Activated T-cell treated with anti-CD3 and anti-CD28 coated beads for 1 hour (primary cell): ENCODE measurements at regions not wholly inside any gene's neighbourhood (a gene's known extent, or its start where the extent isn't known, plus 50 kb on each side); places are given as distances from the start of the nearest gene placed in this dataset.

Experiments
- DNase-seq: peaks from one replicate; pipeline ENCODE4 v3.0.0-alpha.2; 2020; ENCODE audit warnings: low read depth

GRCh38 chr14:101229666-101230065, 326.1 kb upstream of the RTL1 start:
- DNase-seq, result no peak

DNA sequence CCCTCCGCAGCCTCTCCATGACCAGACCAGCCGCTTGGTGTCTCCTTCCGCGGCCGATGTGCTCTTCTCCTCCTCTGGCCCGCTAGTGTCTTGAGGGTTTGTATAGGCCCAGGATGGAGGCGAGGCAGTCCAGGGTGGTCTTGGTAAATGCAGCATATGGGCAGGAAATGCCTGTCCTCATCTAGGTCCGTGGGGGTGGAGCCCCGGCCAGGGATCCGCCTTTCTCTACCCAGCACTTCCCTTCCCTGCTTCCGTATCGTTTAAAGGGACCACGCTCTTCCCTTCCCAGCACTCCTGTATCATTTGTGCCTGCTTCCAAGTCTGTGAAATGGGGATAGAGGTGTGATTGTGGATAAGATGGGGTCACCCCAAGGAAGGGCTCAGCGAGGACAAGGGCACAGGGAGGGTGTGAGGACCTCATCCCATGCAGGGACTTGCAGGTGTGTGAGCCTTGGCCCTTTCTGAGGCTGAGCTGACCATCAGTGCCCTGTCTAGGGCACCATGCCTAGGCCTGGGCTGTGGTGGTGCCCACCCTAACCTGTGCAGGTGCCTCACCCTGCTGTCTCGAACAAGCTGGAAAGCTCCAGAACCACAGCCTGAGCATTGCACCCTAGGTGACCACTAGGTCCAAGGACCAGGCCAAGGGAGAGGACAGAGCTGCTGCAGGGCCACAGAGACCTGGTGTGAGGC, 326.8 kb upstream of the RTL1 start:
- no peak for DNase-seq

- no peak for DNase-seq
These were observed 327.5 kb upstream of the RTL1 start for GRCh38 chr14:101230851-101231550.

DNA sequence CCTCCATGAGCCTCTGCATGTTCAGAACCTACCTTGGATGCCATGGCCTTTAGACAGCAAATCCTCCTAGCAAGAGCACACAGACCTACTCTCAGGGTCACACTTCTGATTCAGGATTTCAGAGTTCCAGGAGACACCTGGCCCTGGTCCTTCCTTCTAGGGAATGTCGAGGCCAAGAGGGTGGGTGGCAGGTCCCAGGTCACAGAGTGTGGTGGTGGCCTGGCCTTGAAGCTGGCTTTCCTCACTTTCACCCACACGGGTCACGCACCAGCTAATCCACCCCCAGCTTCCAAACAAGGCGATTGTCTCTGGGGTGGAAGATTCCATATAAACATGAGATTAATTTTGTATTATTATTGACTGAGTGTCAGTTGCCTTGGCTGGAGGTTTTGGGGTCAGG, 328.3 kb upstream of the RTL1 start:
- DNase-seq, result no peak

DNA sequence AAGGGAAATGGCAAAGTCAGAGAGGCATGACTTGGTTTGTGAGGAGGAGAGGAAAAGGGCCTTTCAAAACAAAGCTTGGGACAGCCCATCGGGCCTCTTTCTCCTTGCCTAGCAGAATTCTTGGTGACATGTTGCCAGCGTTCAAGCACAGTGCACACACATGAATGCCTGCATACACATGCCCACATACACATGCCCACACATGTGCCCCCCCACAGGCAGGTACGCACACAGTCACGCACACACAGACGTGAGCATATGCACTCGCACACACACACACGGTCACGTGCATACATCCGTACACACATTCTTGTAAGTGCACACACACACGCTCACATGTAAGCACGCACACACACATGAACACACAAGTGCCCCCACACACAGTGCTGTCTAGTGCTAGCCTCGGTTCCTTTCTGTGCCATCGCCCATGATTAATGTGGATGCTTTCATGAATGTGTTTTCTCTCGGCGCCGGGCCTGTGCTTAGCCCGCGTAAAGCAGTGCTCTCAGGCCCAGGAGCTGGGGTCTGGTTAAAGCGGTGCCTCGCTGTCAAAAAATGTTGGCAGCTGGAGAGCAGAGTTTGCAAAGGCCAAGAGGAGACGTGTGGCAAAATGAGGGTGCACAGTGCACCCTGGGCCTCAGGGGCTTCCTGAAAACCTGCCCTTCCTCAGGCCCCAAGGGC, 328.8 kb upstream of the DIO3 start:
- no peak for DNase-seq

DNA sequence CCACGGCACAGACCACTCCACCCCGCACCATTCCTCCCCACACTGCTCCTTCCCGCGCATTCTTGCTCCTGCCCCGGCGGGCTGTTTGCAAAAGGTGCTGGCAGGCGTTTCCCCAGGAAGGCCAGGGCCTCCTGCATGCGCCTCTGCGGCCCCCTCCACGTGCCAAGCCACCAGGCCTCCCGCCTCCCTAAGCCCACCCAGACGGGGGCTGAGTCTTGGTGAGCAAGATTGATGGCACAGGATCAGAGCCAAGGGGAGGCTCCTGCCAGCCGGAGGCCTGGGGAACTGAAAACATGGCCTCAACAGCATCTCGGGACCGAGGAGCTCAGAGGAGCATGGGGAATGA, 328.3 kb upstream of the DIO3 start:
- DNase-seq, result no peak

DNA sequence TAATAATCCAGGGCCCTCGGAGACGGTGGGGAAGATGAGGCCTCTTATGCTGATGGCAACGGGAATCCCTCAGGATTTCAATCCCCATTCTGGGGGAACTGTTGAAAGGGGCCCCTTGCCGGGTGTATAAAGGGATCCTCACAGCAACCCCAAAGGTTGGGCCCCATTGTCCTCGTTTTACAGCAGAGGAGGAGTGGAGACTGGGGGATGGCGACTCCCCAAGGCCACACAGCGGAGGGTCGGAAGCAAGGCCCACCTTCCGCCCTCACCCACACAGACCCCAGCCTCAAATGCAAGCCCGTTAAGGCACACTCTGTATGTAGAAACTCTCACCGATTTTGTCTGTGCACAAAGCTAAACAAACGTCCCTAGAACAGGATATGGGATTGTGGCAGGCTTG, 327.9 kb upstream of the DIO3 start:
- DNase-seq, result no peak

GRCh38 chr14:101233808-101234207, 327.5 kb upstream of the DIO3 start:
- no peak for DNase-seq

GRCh38 chr14:101234244-101234937, 326.9 kb upstream of the DIO3 start:
- no peak for DNase-seq

DNA sequence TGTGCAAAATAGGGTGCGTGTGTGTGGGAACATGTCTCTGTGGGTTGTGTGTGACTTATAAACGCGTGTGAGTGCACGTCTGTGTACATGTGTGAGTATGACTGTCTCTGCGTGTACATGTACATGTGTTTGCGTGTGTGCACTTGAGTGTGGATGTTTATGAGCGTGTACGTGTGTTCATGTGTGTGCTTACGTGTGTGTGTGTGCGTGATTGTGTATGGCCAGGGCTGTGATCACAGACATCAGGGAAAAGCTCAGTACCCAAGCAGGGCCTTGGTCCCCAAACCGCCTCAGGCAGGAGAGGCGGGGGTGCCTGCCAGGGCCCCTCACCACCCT, 326.3 kb upstream of the DIO3 start:
- DNase-seq, result no peak

DNA sequence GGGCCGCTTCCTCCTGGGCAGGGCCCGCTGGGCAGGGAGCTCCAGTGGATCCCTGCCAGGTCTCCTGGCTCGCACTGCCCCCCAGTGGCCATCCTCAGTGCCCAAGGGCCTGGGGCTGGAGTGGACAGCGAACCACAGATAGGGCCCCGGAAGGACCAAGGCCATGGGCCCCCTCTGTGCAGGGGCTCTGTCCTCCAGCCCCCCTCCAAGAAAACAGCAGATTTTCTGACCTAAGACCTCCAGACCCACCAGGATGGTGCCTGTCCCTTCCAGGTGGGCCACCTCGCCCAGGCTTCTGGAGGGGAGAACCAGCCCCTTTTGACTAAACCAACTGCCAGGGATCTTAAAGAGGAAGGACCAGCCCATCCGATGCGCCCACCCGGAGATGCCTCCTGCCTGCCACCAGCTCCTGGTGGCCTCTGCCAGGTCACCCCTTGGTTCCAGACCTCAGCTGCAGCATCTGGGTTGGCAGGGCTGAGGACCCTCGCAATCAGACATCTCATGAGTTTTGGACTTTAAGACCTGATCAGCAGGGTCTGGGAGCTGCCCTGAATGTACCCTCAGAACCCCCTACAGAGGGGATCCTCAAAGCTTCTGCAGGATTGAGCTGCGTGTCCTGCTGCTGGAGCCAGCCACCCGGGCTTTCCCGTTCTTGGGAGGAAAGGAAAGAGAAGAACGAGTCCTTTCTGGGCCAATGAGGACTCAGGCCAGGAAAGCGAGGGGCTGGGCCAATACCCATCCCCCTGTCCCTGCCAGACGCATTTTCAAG, 325.8 kb upstream of the DIO3 start:
- DNase-seq, result no peak

DNA sequence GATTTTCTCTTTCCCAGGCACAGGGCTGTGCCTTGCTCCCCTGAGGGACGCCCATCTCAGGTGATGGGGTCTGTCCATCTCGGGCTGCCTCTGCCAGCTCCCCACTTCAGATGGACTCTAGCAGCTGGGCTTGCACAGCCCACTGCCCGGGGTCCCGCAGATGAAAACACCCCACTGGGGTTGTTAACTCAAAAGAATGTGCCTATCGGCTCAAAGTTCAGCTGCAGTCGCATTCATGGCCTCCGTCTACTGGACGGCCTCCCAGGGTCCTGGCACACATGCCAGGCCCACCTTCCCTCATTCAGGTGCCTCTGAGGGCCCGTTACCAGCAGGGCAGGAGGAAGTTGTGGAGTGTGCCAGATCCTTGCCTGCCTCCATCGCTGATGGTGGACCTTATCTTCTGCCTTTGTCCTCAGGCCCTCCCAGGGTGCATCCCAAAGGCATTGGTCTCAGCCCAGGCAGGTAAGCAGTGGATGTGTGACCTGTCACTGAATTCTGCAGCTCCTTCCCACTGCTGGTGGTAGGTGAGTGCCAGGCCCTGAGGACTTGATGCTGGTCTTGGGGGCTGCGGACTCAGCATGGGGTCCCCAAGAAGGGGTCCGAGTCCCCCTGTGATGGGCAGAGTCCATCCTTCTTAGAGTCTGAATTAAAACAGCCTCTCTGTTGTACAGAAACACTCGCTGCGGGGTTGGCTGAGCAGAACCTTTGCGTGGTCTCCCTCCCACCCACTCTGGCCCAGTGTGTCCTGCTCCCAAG, 324.6 kb upstream of the DIO3 start:
- no peak for DNase-seq

DNA sequence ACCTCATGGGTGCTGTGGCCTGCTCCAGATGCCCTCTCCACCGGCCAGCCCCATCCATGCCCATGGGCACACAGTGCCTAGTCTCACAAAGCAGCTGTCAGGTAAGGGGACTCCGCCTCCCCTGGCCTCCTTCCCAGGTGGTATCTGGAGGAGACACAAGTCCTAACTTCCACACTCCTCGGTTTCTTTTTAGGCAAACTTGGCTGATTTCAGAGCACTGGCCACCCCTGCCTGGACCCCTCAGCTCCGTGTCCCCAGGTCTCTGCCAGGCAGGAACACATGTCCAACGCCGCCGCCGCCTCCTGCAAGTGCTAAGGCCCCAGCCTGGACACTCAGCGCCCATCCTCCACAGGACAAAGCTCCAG, 324.1 kb upstream of the DIO3 start:
- DNase-seq, result no peak

DNA sequence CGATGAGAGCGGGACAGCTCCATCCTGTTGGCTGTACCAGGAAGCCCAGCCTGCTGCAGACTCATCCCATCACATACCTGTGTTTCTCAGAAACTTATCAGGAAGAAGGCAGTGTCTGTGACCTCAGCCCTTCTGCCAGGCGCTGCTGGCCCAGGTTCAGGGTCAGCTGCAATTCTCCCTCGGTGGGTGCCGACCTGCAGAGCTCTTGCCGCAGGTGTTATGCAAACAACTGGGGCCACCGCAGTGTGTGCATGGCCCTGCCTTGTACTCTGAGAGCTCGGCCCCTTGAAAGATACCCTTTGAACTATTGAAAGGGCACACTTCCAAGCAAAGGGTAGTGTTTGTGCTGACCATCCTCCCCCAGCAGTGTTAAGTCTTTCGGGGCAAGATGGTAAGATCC, 322.2 kb upstream of the DIO3 start:
- DNase-seq, result no peak

GRCh38 chr14:101241147-101241546, 320.1 kb upstream of the DIO3 start:
- no peak for DNase-seq

GRCh38 chr14:101241807-101242278, 319.5 kb upstream of the DIO3 start:
- no peak for DNase-seq

DNA sequence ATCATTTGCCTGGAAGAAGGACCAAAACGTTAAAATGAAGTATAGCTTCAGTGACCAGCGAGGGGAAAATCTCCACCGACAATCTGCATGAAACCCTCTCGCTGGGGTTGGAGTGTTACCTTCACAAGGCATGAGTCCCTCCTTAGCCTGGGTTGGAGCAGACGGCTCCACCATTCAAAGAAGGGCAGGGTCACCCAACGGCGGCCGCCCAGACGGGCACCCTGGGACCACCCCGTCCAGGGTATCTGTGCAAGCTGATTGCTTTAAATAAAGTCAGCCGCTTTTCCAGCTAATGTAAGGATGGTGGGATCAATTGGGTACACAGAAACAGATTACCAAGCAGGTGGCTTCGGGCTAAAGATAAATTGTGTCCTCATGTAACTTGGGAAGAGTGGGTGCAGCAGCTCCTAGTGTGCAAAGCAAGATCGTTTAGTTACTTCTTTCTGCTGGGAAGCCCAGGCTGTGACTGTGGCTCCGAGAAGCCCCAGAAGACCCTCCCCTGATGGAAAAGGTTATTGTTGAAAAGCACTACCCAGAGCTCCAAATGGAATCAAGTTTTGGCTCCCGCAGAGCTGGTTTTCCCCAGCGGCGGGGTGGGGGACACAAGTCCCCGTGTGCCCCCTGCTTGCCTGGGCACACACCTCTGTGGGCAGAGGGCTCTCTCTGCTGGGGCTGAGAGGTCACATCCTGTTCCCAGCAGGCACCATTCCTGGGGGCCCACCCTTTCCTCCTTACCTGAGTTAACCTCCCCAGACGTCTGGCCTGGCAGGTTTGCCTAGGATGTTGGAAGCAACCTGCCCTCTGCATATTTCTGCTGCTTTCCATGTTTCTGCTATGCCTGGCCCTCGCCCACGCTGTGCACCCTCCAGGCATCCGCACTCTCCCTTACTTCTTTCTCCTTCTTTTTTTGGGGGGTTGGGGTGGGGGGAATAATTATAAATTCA, 318.6 kb upstream of the DIO3 start:
- DNase-seq, result no peak

DNA sequence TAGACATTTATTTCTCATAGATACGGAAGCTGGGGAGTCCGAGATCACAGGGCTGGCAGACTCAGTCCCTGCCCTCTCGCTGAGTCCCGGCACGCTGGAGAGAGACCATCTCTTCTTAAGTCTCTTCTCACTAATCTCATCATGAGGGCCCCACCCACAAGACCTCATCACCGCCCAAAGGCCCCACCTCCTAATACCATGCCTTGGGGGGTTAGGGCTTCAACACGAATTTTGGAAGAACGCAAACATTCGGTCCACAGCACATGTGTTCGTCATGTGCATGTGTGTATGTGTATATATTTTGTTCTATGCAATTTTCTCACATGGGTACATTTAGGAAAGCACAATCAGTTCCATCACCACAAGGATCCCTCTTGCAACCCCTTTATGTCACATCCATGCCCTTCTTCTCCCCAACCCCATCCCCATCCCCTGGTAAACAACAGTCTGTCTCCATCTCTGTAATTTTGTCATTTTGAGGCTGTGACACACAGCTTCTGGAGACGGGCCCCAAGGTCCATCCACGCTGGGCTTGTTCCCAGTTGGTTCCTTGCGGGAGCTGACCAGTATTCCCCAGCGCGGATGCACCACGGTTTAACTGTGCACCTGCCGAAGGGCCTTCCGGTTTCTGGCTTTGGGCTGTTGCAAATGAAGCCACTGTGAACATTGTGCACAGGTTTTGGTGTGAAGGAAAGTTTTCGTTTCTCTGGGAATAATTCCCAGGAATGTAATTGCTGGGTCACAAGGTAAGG, 317.5 kb upstream of the DIO3 start:
- no peak for DNase-seq
